ENCODE measurements at regions not wholly inside any gene's neighbourhood (a gene's known extent, or its start where the extent isn't known, plus 50 kb on each side); places are given as distances from the start of the nearest gene placed in this dataset.
"Not testable (repeated sequence)": the region's sequence is repeated elsewhere in the genome, so short reads cannot be mapped to it uniquely, and the experiment has no call there.

DNA sequence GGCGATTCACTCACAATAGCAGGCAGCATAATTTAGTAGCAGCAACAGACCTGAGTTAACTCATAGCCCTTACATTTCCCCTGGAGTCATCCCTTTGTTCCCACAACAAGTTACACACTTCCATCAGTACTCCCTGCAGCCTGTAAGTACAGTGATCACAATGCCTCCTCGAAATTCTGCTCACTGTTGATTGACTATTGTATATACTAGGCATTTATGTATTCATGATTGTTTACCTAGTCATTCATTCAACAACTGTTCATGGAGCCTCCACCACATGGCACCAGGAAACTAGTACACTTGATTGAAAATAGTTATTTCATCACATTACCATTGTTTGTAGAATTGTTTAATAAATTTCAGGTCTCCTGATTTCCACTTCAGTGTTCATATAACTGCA is 71.4 kb upstream of the P3H2 start:
- DNase-seq: no peak

DNA sequence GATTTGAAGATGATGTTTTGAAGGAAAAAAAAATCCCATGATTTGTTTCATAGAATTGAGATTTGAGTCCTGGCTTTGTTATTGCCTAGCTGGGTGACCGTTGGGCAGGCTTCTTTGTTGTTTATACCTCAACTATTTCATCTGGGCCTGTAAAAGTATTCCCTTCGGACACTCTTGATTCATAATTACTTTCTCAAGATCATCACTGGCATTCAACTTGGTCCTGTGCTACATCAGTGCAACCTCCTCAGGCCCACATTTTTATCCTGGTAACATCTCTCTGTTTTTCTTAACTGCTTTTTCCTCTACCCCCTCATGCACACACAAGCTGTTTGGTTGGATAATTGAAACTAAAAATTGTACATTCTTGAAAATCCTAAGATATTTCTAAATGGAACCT is 67.5 kb upstream of the P3H2 start:
- DNase-seq: no peak

DNA sequence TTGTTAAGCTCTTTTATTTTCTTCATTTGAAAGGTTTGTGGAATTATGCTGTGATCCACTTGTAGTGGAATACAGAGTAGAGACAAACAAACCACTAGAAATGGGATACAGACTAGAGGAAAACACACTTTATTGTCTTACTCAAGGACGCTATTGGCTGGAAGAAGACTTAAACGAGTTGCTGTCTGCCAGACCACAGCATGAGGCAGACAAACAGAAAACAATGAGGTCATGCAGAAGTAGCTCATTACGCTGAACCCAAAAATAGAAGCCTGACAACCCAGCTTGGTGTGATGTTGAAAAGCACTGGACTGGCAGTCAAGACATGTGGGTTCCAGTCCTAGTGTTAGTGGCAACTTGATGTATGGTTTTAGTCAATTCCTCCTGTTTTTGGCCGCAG is 62.4 kb upstream of the P3H2 start:
- DNase-seq: no peak

DNA sequence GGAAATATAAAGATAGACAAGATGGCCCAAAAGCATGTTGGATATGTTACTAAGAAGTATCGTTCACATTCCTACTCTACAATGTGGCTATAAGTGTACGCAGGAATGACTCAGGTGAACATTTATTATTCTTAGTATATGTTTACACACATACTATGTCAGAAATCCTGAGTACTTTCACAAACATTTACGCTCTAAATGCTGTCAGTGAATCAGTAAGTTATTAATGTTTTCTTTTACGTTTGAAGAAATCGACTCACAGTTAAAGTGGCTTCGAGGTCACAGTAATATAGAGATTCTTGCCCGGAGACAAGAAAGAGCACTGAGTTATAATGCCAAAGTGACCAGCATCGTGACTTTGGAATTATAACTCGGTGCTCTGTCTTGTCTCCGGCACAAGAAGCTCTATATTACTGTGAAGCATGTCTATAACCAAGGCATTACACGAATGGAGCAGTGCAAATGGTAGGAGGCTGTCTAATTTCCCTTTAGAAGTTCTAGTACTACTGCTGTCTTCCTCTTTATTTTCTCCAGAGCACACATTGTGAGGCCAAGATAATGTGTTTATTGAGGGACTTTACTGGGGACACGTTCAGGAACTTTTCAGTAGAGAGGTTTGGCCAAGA is 61.8 kb upstream of the P3H2 start:
- no peak for DNase-seq

DNA sequence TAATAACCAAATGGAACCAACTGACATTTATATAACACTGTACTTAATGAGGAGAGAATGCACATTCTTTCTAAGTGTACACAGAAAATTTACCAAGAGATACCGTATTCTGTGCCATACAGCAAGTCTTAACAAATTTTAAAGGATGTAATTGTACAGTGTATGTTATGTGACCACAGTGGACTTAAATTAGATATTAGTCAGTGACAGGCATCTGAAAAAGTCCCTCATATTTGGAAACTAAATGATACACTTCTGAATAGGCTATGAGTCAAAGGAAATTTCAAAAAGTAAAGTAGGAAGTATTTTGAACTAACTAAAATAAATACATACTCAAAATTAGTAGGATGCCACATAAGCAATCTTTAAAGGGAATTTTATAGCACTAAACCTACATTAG is 59.6 kb upstream of the P3H2 start:
- DNase-seq: no peak

DNA sequence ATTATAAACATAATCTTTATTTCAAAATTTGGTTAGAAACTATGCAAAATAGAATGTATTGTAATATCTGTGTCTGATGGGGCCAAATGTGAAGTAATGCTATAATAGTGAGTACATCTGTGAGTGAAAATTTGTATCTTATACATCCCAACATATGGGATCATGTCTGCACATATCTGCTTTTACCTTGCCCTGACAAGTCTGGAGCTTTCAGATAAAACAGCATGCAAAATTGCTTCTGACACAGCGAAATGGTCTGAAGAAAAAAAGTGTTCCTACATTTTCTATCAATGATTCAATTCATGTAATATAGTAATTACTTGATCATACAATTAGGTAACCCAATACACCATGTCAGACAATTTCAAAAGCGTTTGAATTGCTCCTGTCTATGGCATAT is 58.1 kb upstream of the P3H2 start:
- DNase-seq: no peak

DNA sequence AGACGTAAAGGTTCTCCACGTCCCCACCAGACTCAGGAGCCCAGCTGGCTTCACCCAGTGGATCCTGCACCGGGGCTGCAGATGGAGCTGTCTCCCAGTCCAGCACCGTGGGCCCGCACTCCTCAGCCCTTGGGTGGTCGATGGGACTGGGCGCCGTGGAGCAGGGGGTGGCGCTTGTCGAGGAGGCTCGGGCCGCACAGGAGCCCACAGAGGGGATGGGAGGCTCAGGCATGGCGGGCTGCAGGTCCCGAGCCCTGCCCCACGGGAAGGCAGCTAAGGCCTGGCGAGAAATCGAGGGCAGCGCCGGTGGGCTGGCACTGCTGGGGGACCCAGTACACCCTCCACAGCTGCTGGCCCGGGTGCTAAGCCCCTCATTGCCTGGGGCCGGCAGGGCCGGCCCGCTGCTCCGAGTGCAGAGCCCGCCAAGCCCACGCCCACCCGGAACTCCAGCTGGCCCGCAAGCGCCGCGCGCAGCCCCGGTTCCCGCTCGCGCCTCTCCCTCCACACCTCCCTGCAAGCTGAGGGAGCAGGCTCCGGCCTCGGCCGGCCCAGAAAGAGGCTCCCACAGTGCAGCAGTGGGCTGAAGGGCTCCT is 56.3 kb upstream of the P3H2 start:
- DNase-seq: not testable (repeated sequence)

DNA sequence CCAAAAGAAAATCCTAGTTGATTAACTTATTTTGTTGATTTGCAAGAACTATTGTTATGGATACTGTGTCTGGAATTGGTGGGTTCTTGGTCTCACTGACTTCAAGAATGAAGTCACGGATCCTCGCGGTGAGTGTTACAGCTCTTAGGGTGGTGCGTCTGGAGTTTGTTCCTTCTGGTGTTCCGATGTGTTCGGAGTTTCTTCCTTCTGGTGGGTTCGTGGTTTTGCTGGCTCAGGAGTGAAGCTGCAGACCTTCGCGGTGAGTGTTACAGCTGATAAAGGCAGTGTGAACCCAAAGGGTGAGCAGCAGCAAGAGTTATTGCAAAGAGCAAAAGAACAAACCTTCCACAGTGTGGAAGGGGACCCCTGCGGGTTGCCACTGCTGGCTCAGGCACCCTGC is 55.4 kb upstream of the P3H2 start:
- DNase-seq: not testable (repeated sequence)

DNA sequence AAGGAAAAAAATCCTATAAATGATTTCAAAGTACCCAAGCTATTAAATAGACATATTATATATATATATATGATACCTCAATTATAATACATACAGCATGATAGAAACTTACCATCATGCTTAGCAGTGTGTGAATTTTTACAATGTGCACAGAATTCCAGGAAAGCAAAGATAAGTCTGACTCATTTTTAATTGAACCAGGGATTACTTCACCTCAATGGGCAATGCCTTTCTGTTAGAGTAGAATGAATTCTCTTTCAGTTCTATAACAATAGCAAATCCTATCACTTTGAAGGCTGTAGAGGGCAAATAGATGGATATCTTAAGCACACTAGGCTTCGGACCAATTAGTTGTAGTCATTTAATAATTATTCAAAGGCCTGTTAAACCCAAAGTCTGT is 54.8 kb upstream of the P3H2 start:
- DNase-seq: no peak

DNA sequence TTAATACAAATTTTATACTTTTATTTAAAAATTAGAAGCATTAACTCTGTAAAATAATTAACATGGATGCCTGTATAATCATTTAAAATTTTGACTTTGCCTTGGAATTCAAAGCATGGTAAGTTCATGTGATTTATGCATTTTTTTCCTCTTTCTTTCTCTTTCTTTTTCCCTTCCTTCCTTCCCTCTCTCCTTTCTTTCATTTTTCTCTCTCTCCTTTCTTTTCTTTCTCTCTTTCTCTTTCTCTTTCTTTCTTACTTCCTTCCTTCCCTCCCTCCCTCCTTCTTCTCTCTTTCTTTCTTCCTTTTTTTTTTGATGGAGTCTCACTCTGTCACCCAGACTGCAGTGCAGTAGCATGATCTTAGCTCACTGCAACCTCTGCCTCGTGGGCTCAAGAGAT is 53.8 kb upstream of the P3H2 start:
- DNase-seq: no peak

DNA sequence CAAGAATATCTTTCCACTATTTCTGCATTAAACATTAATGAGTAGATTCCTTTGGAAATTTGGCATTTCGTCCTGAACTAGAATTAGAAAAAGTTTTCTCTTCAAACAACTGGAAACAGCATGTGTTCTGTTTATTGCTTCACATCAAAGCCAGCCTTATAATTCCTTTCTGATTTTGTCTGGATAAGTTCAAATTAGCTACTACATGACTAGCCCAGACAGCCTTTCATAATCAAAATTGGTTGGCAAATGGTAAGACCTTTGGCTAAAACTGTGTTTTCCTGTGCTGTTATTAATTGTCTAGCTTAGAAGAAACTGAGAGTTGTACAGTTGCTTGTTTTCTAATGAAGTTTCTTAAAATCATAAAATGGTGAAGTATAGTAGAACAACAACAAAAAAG is 52.7 kb upstream of the P3H2 start:
- DNase-seq: no peak

DNA sequence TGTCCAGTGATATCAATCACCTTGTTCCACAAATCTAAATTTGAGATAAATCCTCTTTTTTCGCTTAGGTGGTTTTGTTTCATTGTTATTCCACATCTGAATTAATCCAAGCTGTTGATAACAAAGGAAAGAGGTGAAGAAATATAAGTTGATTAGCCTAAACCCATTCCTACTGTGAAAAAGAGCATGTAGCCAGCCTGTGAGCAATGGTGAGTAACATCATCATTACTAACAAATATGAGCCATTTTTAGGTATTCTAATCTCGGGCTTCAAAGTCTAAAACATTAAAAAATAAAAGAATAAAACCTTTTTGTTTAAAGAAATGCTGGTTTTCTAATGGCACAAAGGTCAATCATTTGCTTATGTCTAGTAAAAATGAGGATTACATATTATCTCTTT is 52.1 kb upstream of the P3H2 start:
- DNase-seq: no peak
